ENCODE measurements at regions not wholly inside any gene's neighbourhood (a gene's known extent, or its start where the extent isn't known, plus 50 kb on each side); places are given as distances from the start of the nearest gene placed in this dataset.

- no peak for DNase-seq (ENCODE audit: low read depth)
Measured at GRCh38 chr17:33475594-33475993, 182.5 kb upstream of the ASIC2 start.

GRCh38 chr17:33481652-33482051 is 188.6 kb upstream of the ASIC2 start:
- no peak for DNase-seq (ENCODE audit: low read depth)

GRCh38 chr17:33482636-33483035 is 189.5 kb upstream of the ASIC2 start:
- no peak for DNase-seq (ENCODE audit: low read depth)

DNA sequence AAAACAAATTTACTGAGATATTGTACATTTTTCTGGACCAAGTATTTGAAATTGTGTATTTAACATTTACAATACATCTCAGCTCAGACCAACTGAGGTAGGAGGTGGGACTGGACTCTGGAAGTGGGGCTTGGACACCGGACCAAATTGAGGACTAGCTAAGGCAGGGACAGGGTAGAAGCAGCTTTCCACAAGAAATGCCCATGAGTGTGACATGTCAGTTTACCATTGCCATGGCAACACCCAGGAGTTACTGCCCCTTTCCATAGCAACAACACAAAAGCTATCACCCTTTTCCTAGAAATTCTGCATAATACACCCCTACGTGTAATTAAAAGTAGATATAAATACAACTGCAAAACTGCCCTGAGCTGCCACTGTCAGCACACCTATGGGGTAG is 191.5 kb upstream of the ASIC2 start:
- DNase-seq (ENCODE audit: low read depth), result no peak

DNA sequence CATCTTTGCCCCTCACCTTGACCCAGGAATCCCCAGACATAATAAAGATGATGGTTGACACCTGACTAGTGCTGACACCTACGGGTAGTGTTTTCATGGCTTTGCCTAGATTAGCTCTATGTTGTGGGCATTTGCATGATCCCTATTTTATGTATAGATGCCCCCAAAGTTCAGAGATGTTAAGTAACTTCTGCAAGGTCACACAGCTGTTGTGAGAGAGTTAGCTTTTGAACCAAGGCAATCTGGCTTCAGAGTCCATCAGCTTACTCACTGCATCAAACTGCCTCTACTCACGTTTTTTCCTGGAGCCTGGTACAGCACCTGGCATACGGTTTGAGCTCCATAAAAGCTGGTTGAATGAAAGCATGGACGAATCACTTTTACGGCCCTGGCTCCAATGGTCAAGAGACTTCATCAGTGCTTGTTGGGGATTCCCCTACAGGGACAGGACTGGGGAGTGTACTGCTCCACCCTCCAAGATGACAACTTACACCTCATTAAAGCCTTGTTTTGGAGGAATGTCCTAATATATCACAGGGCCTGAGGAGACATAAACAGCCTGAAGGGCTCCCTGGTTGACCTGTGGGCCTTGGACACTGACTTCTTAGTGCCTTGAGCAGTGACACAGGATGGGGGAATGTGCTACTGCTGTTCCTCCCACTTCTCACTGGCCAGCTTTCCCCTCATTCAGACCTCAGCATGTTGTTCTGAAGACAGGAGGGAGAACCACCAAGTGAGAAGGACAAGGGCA is 193.2 kb upstream of the ASIC2 start:
- no peak for DNase-seq (ENCODE audit: low read depth)

- no peak for DNase-seq (ENCODE audit: low read depth)
Measured at GRCh38 chr17:33487187-33487879, 194.2 kb upstream of the ASIC2 start.

GRCh38 chr17:33491871-33492481 is 198.9 kb upstream of the ASIC2 start:
- no peak for DNase-seq (ENCODE audit: low read depth)

GRCh38 chr17:33492731-33493265 is 199.7 kb upstream of the ASIC2 start:
- DNase-seq (ENCODE audit: low read depth), result no peak

DNA sequence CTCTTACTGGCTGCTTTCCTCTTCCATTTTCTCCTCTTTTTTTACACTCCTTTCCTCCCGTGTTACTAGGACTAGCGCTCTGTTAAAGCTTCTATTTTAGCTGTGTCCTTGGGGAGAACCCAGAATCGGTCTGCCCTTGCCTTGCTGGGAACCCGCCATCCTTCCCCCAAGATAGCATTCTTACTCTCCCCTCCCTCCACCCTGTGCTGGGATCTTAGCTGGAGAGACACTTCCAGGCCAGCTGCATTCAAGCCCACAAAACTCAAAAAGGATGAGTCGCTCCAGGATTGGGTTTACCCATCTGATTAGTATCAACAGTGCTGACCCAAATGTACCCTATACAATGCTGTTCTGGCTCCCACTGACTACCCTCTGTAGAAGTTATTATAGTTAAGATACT is 200.5 kb upstream of the ASIC2 start:
- DNase-seq (ENCODE audit: low read depth), result no peak

DNA sequence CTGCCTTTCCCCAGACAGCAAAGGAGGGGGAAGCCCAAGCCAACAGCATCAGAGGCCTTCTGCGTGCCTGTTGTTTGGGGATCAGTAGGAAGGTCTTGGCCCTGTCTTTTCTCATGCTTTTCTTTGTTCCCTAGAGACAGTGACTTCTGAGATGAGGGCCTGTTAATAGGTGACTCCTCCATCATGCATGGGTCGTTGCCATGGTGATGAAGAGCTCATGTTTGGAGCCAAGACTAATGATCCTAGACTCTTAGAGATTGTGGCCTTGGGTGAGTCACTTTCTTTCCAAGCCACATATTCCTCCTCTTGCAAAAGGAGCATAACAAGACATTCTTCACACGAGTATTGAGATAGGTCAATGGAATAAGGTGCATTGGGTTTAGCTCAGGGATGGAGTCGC is 201.1 kb upstream of the ASIC2 start:
- DNase-seq (ENCODE audit: low read depth), result no peak

DNA sequence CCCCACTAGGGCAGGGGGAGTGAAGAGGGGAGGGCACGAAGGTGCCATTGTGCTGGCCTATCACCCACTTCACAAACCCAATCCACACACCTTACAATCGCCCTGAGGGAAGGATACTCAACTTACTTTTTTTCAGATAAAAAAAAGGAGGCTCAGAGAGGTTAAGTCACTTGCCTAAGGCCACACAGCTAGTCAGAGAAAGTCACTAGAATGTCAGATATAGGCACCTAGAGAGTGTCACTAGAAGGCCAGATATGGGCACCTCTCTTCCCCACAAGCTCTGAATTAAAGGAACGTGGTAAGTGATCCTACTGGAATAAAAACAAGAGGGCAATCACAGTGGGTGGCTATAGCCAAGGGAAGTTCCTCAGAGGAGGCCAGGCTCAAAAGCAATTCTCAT is 204.5 kb upstream of the ASIC2 start:
- no peak for DNase-seq (ENCODE audit: low read depth)

DNA sequence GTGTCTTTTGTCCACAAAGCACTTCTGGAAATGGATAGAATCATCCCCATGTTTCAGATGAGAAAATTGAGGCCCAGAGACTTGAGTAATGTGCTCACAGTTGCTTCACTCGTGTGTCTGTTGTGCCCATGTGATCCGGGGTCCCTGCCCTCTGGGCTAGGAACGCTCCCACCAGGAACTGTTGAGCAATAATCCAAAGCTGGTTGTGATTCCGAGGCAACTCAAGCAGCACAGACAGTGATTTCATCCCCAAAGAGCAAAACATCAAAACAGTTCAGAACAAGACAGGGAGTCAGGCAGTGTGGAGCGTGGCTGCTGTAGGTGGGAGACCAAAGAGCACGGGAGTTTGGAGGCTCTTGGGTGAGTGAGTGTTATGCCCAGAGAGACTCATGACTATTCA is 205.0 kb upstream of the ASIC2 start:
- no peak for DNase-seq (ENCODE audit: low read depth)

GRCh38 chr17:33499040-33499439 is 205.9 kb upstream of the ASIC2 start:
- no peak for DNase-seq (ENCODE audit: low read depth)

GRCh38 chr17:33500151-33500550 is 207.1 kb upstream of the ASIC2 start:
- no peak for DNase-seq (ENCODE audit: low read depth)

DNA sequence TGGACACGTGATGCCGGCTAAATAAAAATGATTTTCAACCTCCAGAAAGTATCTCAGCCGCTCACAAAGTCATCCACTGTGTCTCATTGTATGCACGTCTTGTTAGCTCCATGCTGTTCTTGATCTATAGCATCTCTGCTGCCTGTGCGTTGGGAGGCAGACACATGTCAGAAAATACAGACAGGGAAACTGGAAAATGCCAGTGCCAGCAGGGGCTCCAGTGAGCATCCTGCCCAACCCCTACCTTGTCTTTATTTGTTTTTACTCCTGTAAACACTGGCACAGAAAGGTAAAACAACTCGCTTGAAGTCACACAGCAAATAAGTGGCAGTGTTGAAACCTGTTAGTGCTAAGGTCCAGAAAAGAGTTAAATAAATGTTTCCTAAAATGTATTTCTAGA is 208.1 kb upstream of the ASIC2 start:
- DNase-seq (ENCODE audit: low read depth), result no peak

DNA sequence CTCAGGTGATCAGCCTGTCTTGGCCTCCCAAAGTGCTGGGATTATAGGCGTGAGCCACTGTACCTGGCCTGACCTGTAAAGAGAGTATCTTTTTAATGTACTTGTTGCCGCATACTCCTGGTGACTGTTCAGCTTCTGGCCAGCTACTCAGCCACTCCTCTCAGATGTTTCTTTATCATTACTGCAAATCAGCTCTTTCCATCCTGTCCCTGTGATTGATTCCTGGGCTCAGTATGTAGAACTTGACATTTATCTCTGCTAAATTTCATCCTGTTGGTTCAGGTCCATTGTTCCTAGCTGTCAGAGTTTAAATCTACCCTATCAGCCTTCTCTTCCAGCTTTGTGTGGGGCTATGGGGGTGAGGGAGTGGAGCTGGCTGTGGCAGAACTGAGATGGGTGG is 211.5 kb upstream of the ASIC2 start:
- no peak for DNase-seq (ENCODE audit: low read depth)

- no peak for DNase-seq (ENCODE audit: low read depth)
Measured at GRCh38 chr17:33506889-33507650, 214.0 kb upstream of the ASIC2 start.

DNA sequence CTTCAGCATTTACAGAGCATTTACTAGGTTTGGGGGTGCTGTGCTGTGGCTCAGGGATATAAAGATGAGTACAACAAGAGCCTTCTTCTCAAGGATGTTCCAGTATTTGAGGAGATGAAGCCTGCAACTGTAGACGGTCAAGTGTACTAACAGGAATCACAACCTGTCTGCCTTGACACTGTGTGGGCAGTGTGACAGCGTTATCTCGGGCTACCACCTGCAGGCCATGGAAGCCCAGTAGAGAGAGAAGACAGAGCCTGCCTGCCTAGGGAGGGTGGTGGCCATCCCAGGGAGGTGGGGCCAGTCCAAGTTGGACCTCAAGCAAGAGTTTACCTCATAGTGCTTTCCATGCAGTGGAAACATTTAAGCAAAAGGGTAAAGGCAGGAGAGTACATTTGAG is 215.1 kb upstream of the ASIC2 start:
- no peak for DNase-seq (ENCODE audit: low read depth)

DNA sequence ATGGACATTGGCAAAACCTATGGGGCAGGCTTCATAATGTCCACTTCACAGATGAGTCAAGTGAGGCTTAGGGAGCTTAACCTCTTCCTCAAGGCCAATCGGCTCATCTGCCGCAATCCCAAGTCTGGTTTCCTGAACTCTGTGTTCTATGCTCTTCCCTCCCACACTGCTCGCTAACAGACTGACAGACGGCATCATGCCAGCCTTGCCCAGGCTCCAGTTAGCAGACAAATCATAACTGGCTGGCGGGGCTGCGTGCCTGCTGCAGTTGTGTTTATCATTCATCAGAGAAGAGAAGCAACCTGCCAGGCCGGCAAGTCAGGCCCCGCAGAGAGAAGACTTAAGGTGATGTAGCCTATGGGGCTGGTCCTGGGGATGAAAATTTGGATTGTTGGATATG is 216.2 kb upstream of the ASIC2 start:
- no peak for DNase-seq (ENCODE audit: low read depth)

DNA sequence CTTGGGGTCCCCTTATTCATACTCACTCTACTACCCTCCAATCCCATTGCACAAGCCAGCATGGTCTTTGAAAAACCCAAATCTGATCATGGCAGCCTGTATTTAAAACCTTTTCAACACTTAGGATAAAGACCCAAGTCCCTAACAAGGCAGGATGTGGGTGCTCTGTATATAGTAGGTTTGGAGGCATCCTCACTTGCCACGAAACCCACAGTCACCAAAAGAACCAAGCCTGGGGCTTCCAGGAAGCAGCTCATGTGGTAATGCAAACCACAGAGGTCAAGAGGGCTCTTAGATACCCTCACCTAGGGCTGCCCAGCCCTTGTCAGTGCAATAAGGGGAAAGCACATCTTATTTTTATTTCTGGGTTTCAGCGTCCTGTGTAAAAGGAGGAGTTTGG is 218.6 kb upstream of the ASIC2 start:
- no peak for DNase-seq (ENCODE audit: low read depth)

GRCh38 chr17:33512113-33512512 is 219.0 kb upstream of the ASIC2 start:
- no peak for DNase-seq (ENCODE audit: low read depth)

GRCh38 chr17:33513769-33514168 is 220.7 kb upstream of the ASIC2 start:
- DNase-seq (ENCODE audit: low read depth), result no peak

Measured in activated T-cell treated with anti-CD3 and anti-CD28 coated beads for 48 hours (primary cell).